GM13977 (cell line): ENCODE measurements at regions not wholly inside any gene's neighbourhood (a gene's known extent, or its start where the extent isn't known, plus 50 kb on each side); places are given as distances from the start of the nearest gene placed in this dataset.

Experiments
- DNase-seq: peaks from one replicate; pipeline ENCODE4 v3.0.0; 2012; ENCODE audit warnings: low spot score
- in situ Hi-C: fragments of 300-500 bp; cut with MboI; formaldehyde crosslinking; loops from one replicate; pipeline ENCODE4 v1.12.0; 2022; ENCODE audit warnings: low sequenced_read_pairs, low pct_unique_long_range_greater_than_20kb, mixed read lengths, inconsistent platforms; ENCODE audit not compliant: unreplicated experiment
- TF ChIP-seq, protein P1 (sequence below): IDR thresholded peaks from 2 replicates; pipeline ENCODE4 v1.5.1; 2012; ENCODE audit warnings: mild to moderate bottlenecking, control low read depth; ENCODE audit not compliant: insufficient read depth; ENCODE audit errors: extremely low read depth, missing control alignments

DNA sequence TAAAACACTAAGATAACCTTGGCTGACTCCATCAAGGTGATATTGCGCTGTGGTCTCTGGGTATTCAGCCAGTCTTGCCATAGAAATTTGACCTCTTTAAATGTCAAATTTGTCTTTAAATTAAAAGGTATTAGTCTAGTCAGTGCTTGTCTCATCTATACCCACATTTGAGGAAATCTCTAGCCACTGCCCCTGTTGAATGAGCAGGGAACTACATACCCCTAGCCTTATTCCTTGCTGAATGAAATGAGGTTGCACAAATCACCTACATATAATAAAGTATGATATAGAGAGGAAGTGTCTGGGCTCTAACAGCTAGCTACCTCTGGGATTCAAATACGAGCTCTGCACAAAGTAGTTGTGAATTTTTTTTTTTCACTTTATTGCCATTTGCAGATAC is 256.8 kb downstream of the C12orf50 start:
- no peak for DNase-seq
- in situ Hi-C loops: no loop called here
- TF ChIP-seq, protein P1, sequence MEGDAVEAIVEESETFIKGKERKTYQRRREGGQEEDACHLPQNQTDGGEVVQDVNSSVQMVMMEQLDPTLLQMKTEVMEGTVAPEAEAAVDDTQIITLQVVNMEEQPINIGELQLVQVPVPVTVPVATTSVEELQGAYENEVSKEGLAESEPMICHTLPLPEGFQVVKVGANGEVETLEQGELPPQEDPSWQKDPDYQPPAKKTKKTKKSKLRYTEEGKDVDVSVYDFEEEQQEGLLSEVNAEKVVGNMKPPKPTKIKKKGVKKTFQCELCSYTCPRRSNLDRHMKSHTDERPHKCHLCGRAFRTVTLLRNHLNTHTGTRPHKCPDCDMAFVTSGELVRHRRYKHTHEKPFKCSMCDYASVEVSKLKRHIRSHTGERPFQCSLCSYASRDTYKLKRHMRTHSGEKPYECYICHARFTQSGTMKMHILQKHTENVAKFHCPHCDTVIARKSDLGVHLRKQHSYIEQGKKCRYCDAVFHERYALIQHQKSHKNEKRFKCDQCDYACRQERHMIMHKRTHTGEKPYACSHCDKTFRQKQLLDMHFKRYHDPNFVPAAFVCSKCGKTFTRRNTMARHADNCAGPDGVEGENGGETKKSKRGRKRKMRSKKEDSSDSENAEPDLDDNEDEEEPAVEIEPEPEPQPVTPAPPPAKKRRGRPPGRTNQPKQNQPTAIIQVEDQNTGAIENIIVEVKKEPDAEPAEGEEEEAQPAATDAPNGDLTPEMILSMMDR: no peak

DNA sequence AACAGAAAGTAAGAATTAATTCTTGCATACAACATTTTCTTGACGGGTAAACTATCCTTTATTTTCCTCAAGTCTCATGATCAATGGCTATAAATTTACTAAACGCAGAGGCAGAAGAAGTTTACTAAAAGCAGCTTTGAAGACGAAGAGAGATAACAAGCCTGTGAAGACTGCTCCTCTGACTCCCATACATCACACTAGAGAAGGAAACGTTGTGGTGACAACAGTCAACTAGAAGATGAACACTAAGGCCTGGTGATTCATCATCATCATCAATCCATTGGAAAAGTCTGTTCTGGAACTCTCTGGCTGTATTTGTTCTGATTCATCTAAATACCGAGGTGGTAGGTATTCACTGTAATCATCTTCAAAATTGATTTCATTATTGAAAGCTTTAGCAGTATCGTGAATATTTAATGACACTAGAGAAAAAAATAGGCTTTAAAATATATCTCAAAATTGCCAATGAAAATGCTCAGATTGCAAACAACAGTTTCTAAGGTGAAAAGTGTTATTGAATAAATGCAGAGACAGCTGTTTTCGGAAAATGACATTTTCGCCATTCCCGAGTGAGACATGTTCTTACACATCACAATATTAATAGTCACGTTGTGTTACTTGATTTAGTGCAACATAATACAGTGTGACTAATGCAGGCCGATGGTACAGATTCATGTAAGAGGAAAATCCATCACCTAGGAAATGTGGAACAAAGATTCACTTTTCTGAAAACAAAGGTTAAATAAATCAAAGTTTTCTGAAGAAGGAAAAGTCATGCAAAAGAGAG is 260.5 kb downstream of the C12orf50 start:
- in situ Hi-C loops: no loop called here
- DNase-seq: no peak
- TF ChIP-seq, protein P1: no peak

GRCh38 chr12:87766044-87766443 is 263.2 kb downstream of the C12orf50 start:
- in situ Hi-C loops: no loop called here
- no peak for DNase-seq
- TF ChIP-seq, protein P1: no peak

GRCh38 chr12:87760943-87761342 is 268.3 kb downstream of the C12orf50 start:
- in situ Hi-C loops: no loop called here

GRCh38 chr12:87758271-87758670 is 270.9 kb downstream of the C12orf50 start:
- no peak for DNase-seq
- TF ChIP-seq, protein P1: no peak
- in situ Hi-C loops: no loop called here

More at GRCh38 chr12:87760943-87761342, 268.3 kb downstream of the C12orf50 start:
- DNase-seq: no peak
- TF ChIP-seq, protein P1: no peak

- TF ChIP-seq, protein P1: no peak
- DNase-seq: no peak
- in situ Hi-C loops: no loop called here
These were observed 272.5 kb downstream of the C12orf50 start for GRCh38 chr12:87756721-87757120.
